HG03575 (cell line): ENCODE measurements at regions not wholly inside any gene's neighbourhood (a gene's known extent, or its start where the extent isn't known, plus 50 kb on each side); places are given as distances from the start of the nearest gene placed in this dataset.

ENCODE experiments used
- ATAC-seq: cut with Tn5 transposase; IDR thresholded peaks from one replicate; pipeline ENCODE4 v1.9.1; 2021; ENCODE audit not compliant: unreplicated experiment, insufficient number of reproducible peaks, low FRiP score; ENCODE audit errors: extremely low read depth

DNA sequence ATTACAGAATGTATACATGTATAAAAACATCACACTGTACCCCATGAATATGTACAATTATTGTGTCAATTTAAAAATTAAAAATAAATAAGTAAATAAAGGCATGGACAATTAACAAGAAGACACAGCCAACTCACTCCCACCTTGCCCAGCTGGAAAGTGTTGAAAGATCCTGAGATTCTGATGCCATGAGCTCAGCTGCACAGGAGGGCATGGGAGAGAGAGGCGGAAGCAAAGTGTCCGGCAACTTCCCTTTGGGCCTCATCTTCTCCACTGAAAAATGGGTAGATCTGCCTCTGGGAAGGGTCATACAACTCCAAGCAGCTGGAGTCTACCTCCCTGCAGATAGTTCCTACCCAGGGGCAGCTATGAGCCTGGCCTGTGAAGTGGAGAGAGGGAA is 277.3 kb downstream of the UACA start:
- ATAC-seq = no peak

DNA sequence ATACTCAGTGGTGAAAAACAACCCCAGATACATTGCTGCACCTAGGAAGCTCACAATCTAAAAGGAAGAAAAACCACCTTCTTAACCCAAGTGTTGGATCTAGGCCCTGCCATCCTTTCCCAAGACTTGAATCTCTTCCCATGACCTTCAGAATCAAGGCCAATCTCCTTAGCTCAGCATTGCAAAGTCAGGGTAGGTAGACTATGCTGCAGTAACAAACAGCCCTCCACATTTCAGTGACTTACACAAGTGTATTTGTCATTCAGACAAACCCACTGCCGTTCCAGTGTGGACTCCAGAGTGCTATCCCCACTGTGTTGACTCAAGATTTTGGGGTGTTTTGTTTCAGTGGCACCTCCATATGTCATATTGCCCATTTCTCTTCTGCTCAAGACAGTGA is 278.4 kb downstream of the UACA start:
- ATAC-seq = no peak

DNA sequence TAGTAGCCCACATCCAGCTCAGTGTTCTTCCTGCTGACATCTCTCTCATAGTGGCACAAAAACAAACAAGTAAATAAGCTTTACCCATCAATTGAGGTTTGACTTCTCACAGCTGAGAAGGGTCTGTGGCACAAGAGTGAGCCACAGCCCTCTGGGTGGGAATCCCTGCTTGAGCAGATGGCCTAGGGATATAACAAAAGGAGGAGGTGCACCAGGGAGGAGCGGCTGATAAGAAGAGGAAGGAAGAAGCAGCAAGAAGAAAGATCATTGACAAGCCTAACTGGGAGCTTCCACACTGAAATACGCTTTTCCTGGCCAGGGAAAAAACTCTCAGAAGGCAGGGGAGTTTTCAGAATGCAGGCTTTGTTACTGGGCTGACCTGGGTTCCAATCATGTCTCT is 279.8 kb downstream of the UACA start:
- no peak for ATAC-seq

GRCh38 chr15:70480196-70480856 is 283.0 kb downstream of the UACA start:
- no peak for ATAC-seq

GRCh38 chr15:70479785-70480184 is 283.6 kb downstream of the UACA start:
- no peak for ATAC-seq

GRCh38 chr15:70479056-70479455 is 284.3 kb downstream of the UACA start:
- ATAC-seq = no peak

GRCh38 chr15:70478251-70478990 is 284.9 kb downstream of the UACA start:
- no peak for ATAC-seq

DNA sequence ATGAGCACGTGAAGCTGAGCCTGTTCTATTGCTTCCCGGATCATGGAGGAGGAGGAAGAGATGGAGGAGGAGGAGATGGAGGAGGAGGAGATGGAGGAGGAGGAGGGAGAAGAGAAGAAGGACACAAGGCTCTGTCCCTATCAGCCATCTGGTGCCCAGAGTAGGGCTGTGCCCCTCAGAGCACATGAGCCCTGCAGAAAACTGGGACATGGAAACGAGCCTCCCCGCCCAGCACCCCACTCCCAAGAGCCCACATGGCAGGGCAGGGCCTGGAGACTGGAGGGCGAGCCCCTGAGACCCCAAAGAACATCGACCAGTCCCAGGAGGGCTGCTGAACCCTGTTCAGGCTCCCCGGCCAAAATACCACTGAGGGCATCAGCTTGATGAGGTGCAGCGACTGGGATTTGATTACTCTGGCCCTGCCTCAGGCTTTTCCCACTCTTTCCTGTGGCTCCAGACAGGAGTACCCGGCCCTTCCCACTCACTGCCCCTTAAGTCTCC is 285.6 kb downstream of the UACA start:
- ATAC-seq = no peak

DNA sequence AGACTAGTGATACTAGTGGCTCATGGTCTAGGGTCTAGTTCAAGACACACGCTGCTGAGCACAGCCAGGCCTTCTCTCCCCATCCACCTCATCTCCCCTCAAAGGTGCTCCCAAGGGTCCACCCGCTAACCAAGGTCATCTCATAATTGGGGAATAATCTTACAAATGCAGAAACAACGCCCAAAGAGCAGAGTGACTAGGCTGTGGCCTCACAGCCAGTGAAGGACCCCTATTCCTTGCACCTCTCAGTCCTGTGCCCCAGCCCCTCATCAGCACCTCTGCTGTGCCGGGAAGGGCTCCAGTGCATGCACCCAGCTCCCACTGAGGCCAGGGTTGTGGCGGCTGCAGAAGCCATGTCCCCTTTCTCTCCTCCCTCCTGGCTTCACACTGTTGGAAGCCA is 286.9 kb downstream of the UACA start:
- ATAC-seq = no peak

DNA sequence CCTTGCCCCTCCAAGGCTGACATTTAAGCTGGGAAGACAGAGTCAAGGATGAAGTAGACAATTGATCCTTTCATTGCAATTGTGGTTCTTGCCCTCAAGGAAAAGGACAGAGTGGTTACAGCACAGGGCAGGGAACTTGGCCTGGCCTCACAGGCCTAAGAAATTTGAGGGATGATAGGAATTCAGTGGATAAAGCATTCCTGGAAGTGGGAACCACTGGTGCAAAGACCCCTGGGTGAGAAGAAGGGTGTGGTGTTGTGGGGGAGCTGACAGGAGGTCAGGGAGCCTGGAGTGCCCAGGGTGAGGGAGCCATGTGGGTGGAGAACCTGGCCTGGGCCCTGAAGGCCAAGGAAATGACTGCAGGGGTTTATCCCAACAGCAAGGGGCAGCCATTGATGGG is 287.4 kb downstream of the UACA start:
- no peak for ATAC-seq

- no peak for ATAC-seq
These were observed 288.0 kb downstream of the UACA start for GRCh38 chr15:70475407-70475781.

DNA sequence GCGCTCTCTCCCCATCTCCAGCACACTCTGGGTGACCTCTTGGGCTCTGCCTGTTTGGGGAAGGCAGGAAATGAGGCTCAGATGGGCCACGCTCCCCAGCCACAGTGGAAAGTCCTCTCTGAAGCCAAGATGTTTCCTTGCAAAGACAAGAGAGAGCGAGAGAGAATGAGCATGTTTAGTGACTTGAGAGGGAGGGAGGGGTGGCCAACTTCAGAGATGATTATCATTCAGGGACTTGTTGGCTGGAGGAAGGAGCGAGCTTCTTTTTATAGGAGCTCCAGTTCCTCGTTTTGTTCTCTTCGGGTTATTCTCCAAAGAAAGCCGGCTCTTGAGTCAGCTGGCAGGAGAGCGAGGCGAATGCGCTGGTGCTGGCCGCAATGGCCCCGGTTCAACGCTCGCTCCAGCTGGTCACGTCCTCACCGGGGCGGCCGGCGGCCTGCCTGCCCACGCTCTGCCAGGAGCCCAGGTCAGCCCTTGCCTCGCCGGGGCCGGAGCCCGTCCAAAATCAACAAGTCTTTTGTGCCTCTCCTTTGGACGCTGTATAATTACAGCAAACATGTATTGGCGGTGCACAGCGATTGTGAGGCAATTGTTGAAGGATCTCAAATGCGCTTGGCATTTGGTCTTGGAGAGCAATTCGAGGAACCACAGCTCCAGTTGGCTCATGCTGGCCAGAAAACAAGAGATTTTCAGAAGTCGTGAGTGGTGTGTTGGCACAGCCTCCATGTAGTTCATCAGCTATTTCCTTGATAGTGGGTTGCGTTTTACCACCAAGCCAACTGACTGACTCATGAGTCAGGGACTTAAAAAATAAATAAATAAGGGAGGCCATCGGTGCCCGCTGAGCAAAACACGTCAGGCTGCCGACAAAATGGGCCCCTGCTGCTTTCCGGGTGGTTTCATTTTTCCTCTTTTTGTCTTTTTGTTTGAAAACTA is 288.6 kb downstream of the UACA start:
- ATAC-seq = no peak

- no peak for ATAC-seq
These were observed 289.6 kb downstream of the UACA start for GRCh38 chr15:70473581-70474370.

DNA sequence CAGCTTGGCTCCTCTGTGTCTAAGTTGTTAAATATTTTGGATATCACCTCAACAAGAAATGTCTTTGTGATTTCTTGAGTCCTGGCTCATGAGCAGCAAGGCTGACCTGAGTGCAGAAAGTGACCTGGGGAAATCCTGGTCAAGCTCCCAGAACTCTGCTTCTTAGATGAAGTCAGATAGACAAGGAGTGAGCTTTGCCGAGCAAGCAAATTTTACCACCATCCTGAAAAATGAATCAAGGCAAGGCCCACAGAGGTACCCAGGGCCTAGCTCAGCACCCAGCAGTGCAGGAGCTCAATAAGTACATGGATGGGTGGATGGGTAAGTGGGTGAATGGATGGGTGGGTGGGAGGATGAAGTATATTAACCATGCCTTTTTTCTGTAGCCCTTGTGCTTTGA is 291.8 kb downstream of the UACA start:
- no peak for ATAC-seq

- no peak for ATAC-seq
These were observed 292.7 kb downstream of the UACA start for GRCh38 chr15:70470556-70471191.

GRCh38 chr15:70469651-70470555 is 293.5 kb downstream of the UACA start:
- ATAC-seq = no peak

DNA sequence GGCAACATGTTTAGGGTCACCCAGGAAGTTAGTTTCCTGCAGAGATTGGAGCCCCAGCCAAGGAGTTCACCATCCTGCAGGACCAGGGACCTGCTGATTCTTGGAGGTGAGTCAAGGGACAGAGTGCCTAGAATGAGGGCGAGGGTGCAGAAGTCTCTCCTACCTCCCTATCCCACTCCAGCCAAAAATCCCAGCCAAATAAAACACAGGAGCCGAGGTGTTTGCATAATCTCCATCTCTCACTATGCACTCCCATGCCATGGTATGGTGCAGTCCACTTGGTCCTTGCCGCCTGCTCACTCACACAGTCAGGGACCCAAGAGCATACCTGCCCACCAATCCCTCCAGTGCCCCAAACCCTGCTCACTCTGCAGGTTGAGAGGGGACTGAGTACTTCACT is 294.2 kb downstream of the UACA start:
- ATAC-seq = no peak
